NCI-H2196 treated with DMSO at 0.1 percent for 48 hours (cell line): ENCODE measurements at regions not wholly inside any gene's neighbourhood (a gene's known extent, or its start where the extent isn't known, plus 50 kb on each side); places are given as distances from the start of the nearest gene placed in this dataset.
"Not testable (repeated sequence)": the region's sequence is repeated elsewhere in the genome, so short reads cannot be mapped to it uniquely, and the experiment has no call there.

ENCODE experiments used
- DNase-seq: peaks from one replicate; lab custom pipeline; 2025; ENCODE audit not compliant: unreplicated experiment; lab: John Stamatoyannopoulos, UW

DNA sequence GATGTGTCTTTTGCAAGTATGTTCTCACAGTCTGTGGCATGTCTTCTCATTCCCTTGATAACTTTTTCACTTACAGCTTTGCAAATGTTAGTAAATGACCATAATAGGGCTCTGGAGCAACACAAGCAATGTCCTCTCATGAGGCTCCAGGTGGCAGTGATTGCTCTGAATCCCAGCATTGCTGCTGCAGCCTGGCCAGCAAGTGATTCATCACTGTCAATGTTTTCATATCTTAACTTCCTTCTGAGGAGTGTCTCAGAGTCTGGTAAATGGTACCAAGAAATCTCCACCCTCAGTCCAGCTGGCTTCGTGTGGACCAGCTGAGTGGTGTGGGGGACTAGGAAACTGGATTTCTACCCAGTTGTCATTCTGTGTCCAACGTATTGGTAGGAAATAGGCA, 139.6 kb downstream of the MYLK4 start:
- no peak for DNase-seq

DNA sequence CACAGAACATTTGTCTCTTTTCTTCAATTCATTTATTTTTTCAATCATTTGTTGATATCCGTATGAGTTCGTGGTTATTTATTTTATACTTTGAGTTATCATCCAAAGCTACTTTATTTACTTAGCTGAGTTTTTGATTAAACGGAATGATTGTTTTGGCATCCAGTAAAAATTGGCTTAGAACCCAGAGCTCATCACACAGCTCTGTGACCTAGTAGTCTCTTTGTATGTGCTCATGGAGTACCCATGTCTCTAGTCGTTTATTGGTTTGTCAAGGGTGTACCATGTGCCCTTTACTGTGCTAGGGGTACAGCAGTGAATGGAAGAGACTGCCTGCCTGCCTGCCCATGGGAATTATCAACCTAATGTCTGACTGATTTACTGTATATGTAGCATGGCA, 142.2 kb downstream of the MYLK4 start:
- no peak for DNase-seq

DNA sequence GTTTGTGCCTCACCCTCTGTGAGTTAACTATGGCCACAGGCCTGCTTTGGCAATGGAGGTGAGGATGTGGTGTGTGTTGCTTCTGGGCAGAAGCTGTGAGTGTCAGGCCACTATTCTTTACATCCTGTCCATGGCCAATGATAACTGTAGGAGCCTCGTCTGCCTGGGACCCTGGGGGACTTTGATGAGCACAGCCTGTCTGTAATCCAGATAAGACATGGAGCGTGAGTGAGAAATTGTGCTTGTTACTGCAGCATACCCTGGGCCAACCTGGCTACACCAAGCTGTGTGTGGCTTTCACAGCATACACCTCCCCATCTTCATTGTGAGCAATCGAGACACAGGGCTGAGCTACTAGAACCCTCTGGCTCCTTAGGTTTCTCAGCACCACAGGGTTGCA, 150.4 kb downstream of the MYLK4 start:
- DNase-seq, result no peak

DNA sequence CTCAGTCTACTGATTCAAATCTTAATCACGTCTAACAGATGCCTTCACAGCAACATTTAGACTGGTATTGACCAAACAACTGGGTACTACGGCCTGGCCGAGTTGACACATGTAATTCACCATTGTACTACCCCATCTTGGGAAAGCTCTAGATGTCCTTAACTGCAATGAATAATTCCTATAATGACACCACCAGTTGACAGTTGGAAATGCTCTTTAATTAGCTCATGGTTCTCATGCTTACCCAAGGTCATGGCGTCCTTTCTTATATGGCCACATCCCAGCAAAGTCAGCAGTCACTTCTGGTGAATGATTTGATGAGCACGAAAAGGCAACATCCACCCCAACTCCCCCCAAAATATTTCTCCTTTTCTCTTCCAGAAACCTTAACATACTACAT, 150.9 kb downstream of the MYLK4 start:
- no peak for DNase-seq

DNA sequence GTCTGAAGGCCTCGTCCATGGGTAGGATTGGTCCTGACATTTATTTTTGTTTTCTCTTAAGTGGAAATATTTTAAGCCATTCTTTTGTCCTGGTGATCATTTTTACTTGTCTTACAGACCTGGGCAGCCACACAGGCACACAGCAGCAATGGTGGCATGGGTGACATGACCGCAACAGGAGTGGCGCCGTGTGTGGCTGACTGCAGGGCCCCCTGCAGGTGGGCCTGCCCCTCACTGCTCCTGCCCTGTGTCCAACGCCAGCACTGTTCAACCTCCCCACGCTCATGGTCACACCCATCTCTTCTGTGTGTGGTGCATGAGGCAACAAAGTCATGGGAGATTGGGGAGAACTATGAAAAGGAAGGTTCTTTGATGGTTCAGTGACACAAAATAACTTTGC, 151.9 kb downstream of the MYLK4 start:
- no peak for DNase-seq

DNA sequence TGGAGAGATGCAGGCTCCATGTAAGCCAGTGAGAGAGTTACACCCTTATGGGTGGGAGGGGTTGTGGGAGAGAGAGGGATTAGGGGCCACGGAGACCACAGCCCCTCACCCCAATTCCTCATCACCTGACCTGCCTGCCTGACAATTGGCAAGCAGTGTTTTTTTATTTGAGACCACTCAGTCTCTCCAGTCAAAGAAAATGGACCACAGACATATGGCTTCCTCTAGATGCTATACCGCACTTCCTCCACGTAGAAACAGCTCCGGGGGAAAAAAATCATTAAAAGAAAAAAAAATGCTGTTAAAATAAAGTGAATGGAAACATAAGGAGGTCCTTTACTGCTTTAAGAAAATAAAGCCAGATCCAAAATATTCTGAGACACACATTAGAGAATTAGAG, 152.7 kb downstream of the MYLK4 start:
- no peak for DNase-seq

DNA sequence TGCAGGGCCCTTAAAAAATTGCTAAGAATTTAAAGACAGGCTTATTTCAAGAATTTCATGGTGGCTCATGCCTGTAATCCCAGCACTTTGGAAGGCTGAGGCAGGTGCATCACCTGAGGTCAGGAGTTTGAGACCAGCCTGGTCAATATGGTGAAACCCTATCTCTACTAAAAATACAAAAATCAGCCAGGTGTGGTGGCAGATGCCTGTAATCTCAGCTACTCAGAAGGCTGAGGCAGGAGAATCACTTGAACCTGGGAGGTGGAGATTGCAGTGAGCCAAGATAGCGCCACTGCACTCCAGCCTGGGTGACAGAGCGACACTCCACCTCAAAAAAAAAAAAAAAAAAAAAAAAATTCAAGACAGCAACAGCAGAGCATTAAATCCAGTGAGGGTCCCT, 153.3 kb downstream of the MYLK4 start:
- not testable (repeated sequence) for DNase-seq

DNA sequence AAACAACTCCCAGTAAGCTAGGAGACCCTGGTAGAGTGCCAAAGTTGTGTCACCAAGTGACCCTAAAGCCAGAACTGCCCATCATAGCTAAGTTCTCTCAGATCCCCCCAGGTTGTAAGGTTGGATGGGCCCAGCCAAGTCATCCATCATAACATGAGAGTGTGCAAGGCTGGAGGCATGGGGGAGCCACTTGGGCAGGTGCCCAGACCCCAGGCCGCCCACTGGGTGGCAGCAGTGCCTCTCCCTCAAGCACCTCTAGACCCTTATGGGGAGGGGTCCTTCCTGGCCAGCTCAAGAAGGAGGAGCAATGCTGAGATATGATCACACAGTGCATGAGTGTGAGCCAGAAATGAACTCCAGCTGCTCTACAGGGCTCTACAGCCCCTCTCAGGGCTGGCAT, 154.5 kb downstream of the MYLK4 start:
- no peak for DNase-seq

DNA sequence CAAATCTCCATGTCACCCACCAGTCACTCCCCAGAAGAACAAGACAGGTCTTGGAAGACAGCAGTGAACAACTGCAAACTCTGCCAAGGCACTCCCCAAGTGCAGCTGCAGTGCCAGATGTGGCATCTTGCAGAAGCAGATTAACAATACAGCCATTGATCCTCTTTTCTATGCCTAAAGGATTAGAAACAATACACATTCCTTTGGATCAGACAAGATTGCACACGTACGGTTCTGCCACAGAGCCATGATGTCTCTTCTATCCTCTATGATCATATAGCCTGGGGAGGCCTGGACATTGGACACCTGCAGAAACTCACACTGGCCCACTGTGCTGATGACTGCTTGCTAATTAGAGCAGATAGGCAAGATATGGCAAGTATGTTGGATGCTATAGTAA, 155.9 kb downstream of the MYLK4 start:
- no peak for DNase-seq

DNA sequence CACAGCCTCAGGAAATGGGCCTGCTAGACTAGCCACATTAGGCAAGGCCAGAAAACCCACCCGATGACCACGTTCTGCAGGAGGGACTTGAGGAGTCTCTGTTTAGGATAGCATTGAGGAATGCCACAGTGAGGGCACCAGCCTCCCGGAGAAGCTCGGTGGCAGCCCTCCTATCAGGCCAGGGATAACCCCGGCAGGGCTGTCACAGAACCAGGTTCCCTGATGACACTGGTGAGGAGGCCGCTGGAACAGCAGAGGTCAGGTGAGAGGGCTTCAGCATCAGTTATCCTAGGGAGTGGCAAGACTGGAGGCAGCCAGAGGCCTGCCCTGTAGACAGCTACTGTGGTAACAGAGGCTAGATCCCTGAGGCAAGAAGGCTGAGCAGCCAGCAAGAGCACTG, 157.6 kb downstream of the MYLK4 start:
- DNase-seq, result no peak

DNA sequence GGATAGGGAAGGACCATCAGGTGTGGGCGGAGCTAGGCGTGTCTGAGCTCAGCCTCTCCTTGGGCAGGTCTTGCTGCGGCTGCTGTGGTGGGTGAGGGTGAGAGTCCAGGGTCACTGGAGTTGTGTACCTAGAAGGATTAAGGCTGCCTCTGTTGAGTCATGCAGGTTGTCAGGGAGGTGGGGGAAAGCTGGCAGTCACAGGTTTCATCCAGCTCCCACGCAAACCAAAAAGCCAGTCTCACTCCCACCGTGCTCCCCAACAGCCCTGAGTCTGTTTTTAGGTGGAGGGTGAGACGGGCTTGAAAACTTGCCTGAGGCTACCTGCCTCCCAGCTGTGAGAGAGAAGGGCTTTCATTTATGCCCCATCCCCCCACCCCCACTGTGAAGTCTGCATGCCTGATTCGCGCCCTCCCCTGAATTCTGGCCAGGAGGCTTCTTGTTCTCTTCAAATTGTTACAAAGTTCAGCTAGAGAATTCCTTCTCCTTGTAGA, 161.5 kb downstream of the MYLK4 start:
- DNase-seq, result no peak

DNA sequence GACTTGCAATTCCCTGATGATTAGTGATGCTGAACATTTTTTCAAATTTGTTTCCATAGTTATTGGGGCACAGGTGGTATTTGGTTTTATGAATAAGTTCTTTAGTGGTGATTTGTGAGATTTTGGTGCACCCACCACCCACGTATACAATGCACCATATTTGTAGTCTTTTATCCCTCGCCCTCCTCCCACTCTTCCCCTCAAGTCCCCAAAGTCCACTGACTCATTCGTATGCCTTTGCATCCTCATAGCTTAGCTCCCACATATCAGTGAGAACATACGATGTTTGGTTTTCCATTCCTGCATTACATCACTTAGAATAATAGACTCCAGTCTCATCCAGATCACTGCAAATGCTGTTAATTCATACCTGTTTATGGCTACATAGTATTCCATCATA, 167.3 kb downstream of the MYLK4 start:
- DNase-seq, result no peak

DNA sequence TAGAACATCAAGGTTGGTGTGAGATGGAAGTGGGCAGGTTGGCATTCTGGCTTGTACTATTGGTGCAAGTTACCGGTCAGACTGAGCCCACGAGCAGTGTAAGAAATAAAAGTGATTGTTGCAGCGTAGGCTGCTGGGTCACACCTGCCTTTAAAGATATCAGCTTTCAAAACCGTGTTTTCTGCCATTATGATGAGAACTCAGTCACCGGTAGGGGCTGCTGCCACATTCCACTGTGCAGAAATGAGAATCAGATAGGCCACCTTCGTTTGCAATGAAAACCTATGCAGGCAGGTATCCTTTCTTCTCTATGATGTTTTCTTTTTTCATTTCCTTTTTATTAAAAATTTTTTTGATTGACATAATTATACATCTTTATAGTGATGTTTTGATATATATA, 168.5 kb downstream of the MYLK4 start:
- DNase-seq, result no peak

DNA sequence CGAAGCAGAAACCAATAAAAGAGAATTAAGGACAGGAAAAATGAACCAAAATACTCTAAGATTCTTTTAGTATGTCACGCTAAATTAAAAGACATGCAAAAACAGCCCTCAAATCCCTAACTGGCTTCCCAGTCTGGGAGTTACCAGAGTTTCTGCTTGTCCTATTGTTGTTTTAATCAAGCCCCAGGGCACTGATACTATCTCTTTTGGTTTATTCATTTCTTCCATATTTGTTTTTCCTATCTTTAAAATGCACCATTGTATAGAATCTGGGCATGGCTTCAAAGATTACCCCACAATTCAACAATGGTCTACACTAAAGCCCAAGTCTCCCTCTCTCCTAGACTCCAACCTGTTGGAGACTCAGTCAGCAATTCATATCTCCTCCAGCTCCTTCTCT, 169.1 kb downstream of the MYLK4 start:
- no peak for DNase-seq

DNA sequence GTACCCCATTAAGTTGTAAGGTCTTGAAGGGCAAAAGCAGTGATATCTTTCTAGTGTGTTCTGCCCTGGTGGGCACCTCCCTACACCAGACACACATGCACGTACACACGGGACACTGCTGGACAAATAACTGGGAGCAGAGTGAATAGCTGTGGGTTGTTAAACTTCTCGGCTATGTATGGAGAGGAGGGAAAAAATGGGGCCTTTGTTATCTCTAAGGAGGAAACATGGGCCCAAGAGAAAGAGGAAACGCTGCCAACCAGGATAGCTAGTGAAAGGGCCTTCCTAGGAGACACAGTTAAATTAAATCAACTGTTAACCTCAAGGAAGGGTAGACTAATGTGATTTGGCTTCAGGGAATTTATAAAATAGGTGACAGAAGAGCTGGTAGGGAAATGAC, 169.7 kb downstream of the MYLK4 start:
- DNase-seq, result no peak

DNA sequence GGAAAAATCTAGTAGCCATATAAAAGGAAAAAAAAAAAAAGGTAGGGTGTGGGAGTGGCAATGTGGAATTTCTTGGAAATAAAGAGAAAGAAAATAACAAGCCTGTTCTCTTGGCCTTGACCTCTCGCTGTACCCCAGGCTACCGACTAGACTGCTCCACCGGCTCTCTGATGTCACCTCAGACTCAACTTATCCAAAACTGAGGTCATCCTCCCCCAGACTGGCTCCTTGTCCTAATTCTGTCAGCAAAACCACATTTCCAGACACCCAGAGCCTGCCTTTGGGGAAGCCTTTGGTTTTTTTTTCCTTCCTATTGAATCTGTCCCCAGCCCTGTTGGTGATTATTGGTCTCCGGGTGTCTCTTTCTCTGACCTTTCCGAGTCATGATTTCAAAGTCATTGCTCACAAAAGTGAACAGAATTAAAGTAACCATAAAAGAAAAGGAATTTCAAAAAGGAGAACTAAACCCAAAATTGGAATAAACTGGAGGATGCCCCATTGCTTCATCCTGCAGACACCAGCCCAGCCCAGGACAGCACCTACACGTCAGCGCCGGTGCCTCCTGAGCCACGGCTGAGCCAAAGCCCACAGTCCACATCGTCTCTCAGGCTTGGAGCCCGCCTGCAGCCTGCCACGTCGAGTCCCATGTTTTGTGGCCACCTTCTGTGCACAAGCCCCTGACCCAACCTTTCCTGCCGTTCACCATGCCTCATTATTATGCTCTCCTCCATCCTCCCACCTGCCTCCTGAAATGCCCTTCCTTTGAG, 170.7 kb downstream of the MYLK4 start:
- DNase-seq, result no peak

DNA sequence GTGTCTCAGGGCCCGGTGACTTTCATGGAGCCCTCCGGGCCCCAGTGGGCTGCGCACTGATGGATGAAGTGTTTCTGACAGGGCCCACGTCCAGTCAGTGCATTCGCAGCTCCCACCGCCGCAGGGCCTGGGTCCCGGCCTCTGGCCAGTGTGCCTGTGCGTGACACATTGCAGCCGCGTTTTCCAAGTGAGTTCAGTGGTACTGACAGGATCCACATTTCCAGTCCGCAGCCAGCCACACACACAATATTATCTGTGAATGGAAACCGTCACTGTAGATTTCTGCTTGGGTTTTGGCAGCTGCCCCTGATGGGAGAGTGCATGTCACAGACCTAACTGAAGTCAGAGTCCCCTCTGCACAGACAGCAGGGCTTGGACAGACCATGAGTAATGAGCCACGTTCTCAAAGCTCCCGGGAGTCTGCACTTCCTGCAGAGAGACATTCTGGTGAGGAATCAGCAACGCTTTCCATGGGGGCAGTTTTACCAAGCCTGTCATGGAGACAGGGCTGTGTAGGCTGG, 171.4 kb downstream of the MYLK4 start:
- no peak for DNase-seq

DNA sequence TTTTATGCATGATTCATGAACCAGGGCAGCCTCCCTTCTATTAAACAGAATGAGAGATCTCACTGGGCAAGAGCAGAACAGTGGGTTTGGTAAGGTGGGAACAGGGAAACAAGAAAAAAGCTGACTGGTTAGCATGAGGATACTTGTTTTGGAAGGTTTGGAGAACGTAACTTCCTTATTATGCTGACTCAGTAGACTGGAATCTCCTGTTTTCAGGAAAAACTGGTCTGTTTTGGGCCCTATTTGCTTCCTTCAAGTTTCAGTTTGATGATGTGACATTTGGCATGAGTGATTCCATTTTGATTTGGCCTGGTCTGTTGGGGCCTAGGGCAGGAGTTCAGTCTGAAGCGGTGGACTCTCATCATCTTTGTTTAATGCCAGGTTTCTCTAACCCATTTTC, 172.0 kb downstream of the MYLK4 start:
- DNase-seq, result no peak

DNA sequence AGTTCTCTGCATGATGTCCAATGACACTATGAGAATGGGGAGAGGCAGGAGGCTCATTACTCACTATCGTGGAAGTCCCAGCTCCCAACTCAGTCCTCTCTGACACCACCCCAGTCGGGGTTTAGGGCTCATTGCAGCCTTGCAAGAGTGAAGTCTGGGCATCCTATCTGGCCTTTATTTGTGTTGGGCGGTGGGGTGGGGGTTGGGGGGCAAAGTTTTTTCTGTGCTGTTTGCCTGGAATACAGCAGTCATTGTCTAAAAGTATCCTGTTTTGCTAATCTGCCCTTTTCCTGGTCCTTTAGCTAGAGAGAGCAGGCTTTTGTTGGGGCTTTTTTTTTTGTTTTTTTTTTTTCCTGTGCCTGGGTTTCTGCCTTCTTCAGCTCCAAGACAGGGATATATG, 174.2 kb downstream of the MYLK4 start:
- no peak for DNase-seq

DNA sequence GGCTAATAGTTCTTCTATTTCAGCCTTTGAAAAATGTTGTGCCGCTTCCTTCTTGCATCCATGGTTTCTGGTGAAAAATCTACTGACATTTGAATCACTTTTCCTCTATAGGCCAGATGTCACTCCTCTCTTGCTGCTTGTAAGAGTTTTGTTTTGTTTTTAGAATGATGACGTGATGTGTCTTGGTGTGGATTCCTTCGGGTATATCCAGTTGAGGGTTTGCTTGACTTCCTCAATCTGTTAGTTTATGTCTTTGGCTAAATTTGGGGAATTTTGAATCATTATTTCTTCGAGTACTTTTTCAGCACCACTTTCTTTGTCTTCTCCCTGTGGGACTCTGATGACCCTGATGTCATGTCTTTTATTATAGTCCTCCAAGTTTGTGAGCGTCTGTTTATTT, 175.5 kb downstream of the MYLK4 start:
- DNase-seq, result no peak

DNA sequence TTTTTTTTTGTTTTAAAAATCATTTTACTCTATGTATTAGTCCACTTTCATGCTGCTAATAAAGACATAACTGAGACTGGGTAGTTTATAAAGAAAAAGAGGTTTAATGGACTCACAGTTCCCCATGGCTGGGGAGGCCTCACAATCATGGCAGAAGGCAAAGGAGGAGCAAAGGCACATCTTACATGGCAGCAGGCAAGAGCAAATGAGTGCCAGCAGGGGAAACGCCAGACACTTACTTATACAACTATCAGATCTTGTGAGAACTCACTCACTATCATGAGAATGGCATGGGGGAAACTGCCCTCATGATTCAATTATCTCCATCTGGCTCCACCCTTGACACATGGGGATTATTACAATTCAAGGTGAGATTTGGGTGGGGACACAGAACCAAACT, 181.3 kb downstream of the MYLK4 start:
- not testable (repeated sequence) for DNase-seq

DNA sequence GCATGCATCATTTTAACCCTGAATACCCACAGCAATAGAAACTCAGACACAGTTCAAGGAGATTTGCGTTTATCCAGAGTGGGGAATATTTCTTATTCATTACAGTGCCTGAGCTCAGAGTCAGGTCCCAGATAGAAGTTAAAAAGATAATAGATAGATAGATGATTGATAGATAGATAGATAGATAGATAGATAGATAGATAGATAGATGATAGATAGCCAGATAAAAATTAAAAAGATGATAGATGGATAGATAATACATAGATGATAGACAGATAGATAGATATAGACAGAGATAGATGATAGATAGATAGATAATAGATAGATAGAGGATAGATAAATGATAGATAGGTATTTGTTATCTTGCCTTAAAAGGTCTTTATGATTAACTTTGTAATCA, 184.7 kb downstream of the MYLK4 start:
- no peak for DNase-seq

DNA sequence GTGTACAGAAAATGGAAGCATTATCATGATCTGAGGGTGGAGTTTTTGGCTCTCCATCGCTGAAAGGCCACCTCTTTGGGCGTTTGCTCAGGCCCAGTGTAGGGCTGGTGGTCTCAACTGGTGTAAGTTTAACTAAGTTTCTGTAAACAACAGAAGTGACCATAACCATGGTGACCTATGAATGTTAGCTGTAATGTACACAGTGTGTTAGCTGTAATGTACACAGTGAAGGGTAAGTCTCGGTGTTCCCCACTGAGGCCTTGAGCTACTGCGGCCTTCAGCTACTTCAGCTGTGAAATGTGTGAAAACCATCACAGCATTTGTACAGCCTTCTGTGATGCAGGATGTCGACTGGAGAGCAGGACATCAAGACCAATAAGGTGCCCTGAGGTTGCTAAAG, 185.2 kb downstream of the MYLK4 start:
- no peak for DNase-seq
